A673 (cell line): ENCODE measurements at regions not wholly inside any gene's neighbourhood (a gene's known extent, or its start where the extent isn't known, plus 50 kb on each side); places are given as distances from the start of the nearest gene placed in this dataset.

ENCODE experiments used
- BruUV-seq: library from RNA; stranded (reverse); fragments of 400-500 nt; replicated peaks from 2 replicates; lab custom pipeline; 2021; lab: Mats Ljungman, UMichigan
- CTCF ChIA-PET: fragments of 300-600 bp; sonication (Branson Sonifier 250); formaldehyde crosslinking; loops from one replicate; lab custom pipeline; 2022; ENCODE audit warnings: antibody characterized with exemption; lab: Charles Lee
- POLR2A ChIA-PET: fragments of 300-600 bp; sonication (Branson Sonifier 250); formaldehyde crosslinking; loops from one replicate; lab custom pipeline; 2022; ENCODE audit warnings: antibody characterized with exemption; ENCODE audit not compliant: low non-redundant PET; lab: Charles Lee
- DNase-seq: peaks from one replicate; pipeline ENCODE4 v3.0.0-alpha.2; 2015; ENCODE audit warnings: low spot score
- H3K27ac ChIP-seq: fragments of 200-600 bp; sonication (generic); 2 replicates; pipeline ENCODE4 v1.5.1; 2016; ENCODE audit warnings: mixed run types, low read depth, mild to moderate bottlenecking, mixed read lengths, antibody characterized with exemption, low read length; ENCODE audit not compliant: poor library complexity, severe bottlenecking
- H3K27me3 ChIP-seq: fragments of 200-600 bp; sonication (generic); replicated peaks from 2 replicates; pipeline ENCODE4 v1.6.1; 2017; ENCODE audit warnings: mixed run types, low read depth, mild to moderate bottlenecking, mixed read lengths, antibody characterized with exemption, low read length; ENCODE audit not compliant: insufficient read depth, poor library complexity
- H3K36me3 ChIP-seq: fragments of 200-600 bp; sonication (generic); 2 replicates; pipeline ENCODE4 v1.6.1; 2016; ENCODE audit warnings: mixed run types, mild to moderate bottlenecking, mixed read lengths, antibody characterized with exemption, low read length; ENCODE audit not compliant: insufficient read depth, poor library complexity, severe bottlenecking
- H3K4me1 ChIP-seq: fragments of 200-600 bp; sonication (generic); 2 replicates; pipeline ENCODE4 v1.6.1; 2017; ENCODE audit warnings: mixed run types, mild to moderate bottlenecking, mixed read lengths, antibody characterized with exemption, low read length; ENCODE audit not compliant: insufficient read depth, poor library complexity, severe bottlenecking
- H3K4me3 ChIP-seq: fragments of 200-600 bp; sonication (generic); 2 replicates; pipeline ENCODE4 v1.5.1; 2016; ENCODE audit warnings: low read depth, mixed run types, mild to moderate bottlenecking, mixed read lengths, low read length; ENCODE audit not compliant: poor library complexity, severe bottlenecking
- H3K9me3 ChIP-seq: fragments of 200-600 bp; sonication (generic); 2 replicates; pipeline ENCODE4 v1.6.1; 2016; ENCODE audit warnings: mixed run types, low read depth, mild to moderate bottlenecking, mixed read lengths, antibody characterized with exemption, low read length; ENCODE audit not compliant: poor library complexity, severe bottlenecking
- CTCF ChIP-seq: fragments of 300-800, 200-600 bp; sonication (generic); conservative IDR thresholded peaks from 2 replicates; pipeline ENCODE4 v1.5.1; 2017; ENCODE audit warnings: low read depth, mild to moderate bottlenecking, antibody characterized with exemption, low read length, moderate library complexity, mixed read lengths
- EZH2 ChIP-seq: fragments of 200-600 bp; sonication (generic); IDR thresholded peaks from 2 replicates; pipeline ENCODE4 v1.6.1; 2017; ENCODE audit warnings: borderline replicate concordance, low read depth, mild to moderate bottlenecking, mixed read lengths, antibody characterized with exemption, low read length; ENCODE audit not compliant: poor library complexity, severe bottlenecking
- intact Hi-C: fragments of 100-400 bp; cut with micrococcal nuclease; formaldehyde crosslinking; loops from one replicate; pipeline ENCODE4 v1.10.0; 2022; ENCODE audit not compliant: unreplicated experiment

- no peak overlapping the region for H3K4me3 ChIP-seq
- no peaks in the 10 kb centered on the region for H3K4me1 ChIP-seq
- CTCF ChIA-PET: no interaction called here
- H3K36me3 ChIP-seq: no peaks in the 10 kb centered on the region
- intact Hi-C loops: no loop called here
- no TSS peak for BruUV-seq
- TF ChIP-seq CTCF (no peak), EZH2 (no peak)
- POLR2A ChIA-PET: no interaction called here
- no peak overlapping the region for H3K27ac ChIP-seq
- DNase-seq: no peak
- no peaks in the 10 kb centered on the region for H3K27me3 ChIP-seq
- no peaks in the 10 kb centered on the region for H3K9me3 ChIP-seq
Observed at GRCh38 chr12:30816742-30817465, 62.2 kb upstream of the CAPRIN2 start.

- CTCF ChIA-PET: no interaction called here
- DNase-seq: no peak
- Histone ChIP-seq H3K27me3 (no peaks in the 10 kb centered on the region), H3K4me1 (no peaks in the 10 kb centered on the region), H3K4me3 (no peak overlapping the region), H3K9me3 (no peaks in the 10 kb centered on the region), H3K27ac (no peak overlapping the region), H3K36me3 (no peaks in the 10 kb centered on the region)
- POLR2A ChIA-PET: no interaction called here
- BruUV-seq: no TSS peak
- TF ChIP-seq EZH2 (no peak), CTCF (no peak)
- intact Hi-C loops: no loop called here
Observed at GRCh38 chr12:30814295-30814655, 59.5 kb upstream of the CAPRIN2 start.

DNA sequence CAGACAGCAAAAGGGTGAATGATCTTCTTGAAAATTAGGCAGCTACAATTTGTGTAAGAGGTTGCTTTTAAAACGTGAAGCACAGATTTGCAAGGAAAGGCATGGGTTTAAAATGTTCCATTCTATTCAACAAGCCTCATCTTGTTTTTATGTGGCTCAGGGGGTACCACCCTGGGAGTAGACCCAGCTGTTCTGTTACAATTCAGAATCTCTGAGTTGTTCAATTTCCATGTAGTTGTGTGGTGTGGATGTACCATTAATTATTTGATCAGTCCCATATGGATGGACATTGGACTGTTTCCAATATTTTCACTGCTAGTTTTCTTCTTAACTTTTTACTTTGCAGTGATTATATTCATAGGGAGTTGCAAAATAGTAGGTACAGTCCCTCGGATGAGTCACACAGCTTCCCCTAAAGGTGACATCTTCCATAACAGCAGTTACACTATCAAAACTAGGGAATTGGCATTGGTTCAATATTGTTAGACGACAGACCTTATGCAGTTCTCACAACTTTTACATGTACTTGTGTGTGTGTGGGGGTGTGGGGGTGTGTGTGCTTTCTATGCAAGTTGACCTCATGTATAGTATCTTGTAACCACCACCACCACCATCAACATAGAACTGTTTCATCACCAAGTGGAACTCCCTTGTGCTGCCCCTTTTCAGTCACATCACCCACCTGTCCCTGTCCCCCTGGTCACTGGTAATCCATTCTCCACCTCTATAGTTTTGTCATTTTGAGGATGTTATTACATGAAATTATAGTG is 59.0 kb upstream of the CAPRIN2 start:
- Histone ChIP-seq H3K27ac (no peak overlapping the region), H3K4me3 (no peak overlapping the region), H3K27me3 (no peaks in the 10 kb centered on the region), H3K36me3 (no peaks in the 10 kb centered on the region), H3K4me1 (no peaks in the 10 kb centered on the region), H3K9me3 (no peaks in the 10 kb centered on the region)
- no TSS peak for BruUV-seq
- intact Hi-C loops: no loop called here
- TF ChIP-seq EZH2 (no peak), CTCF (no peak)
- ChIA-PET POLR2A (no interaction called here), CTCF (no interaction called here)
- no peak for DNase-seq
